BLaER1 (cell line): ENCODE measurements at regions not wholly inside any gene's neighbourhood (a gene's known extent, or its start where the extent isn't known, plus 50 kb on each side); places are given as distances from the start of the nearest gene placed in this dataset.
"Not testable (repeated sequence)": the region's sequence is repeated elsewhere in the genome, so short reads cannot be mapped to it uniquely, and the experiment has no call there.

ENCODE experiments used
- H3K27ac ChIP-seq: shearing (Covaris generic); formaldehyde crosslinking; 2 replicates; pipeline ENCODE4 v1.8.1; 2022
- H3K27me3 ChIP-seq: shearing (Covaris generic); formaldehyde crosslinking; 2 replicates; pipeline ENCODE4 v1.8.1; 2022
- H3K36me3 ChIP-seq: shearing (Covaris generic); formaldehyde crosslinking; 2 replicates; pipeline ENCODE4 v1.8.1; 2022
- H3K4me1 ChIP-seq: shearing (Covaris generic); formaldehyde crosslinking; 2 replicates; pipeline ENCODE4 v1.8.1; 2022
- H3K4me2 ChIP-seq: shearing (Covaris generic); formaldehyde crosslinking; 2 replicates; pipeline ENCODE4 v1.8.1; 2022
- H3K4me3 ChIP-seq: shearing (Covaris generic); formaldehyde crosslinking; 2 replicates; pipeline ENCODE4 v1.8.1; 2022
- H3K9ac ChIP-seq: shearing (Covaris generic); formaldehyde crosslinking; 2 replicates; pipeline ENCODE4 v1.8.1; 2022
- H3K9me3 ChIP-seq: shearing (Covaris generic); formaldehyde crosslinking; 2 replicates; pipeline ENCODE4 v1.8.1; 2022
- H4K20me1 ChIP-seq: shearing (Covaris generic); formaldehyde crosslinking; 2 replicates; pipeline ENCODE4 v1.8.1; 2022
- Cebpa-rat ChIP-seq: shearing (Covaris generic); IDR thresholded peaks from 2 replicates; pipeline ENCODE4 v1.8.1; 2022

- no peaks in the 10 kb centered on the region for H3K27me3 ChIP-seq
- no peak for TF ChIP-seq Cebpa-rat
- no peak overlapping the region for H3K27ac ChIP-seq
- no peaks in the 10 kb centered on the region for H3K4me1 ChIP-seq
- H3K9ac ChIP-seq, result no peak overlapping the region
- no peaks in the 10 kb centered on the region; the same call in 1 of the 2 replicates for H3K9me3 ChIP-seq
- H3K4me2 ChIP-seq, result no peak overlapping the region
- H3K36me3 ChIP-seq, result no peaks in the 10 kb centered on the region
- H4K20me1 ChIP-seq, result no peaks in the 10 kb centered on the region
- no peak overlapping the region for H3K4me3 ChIP-seq
Observed at GRCh38 chr16:46519063-46519462, 102.1 kb downstream of the SHCBP1 start.

GRCh38 chr16:46496701-46497100 is 124.5 kb downstream of the SHCBP1 start:
- Histone ChIP-seq H3K9ac (no peak overlapping the region), H3K27me3 (no peaks in the 10 kb centered on the region), H3K9me3 (no peaks in the 10 kb centered on the region), H3K4me2 (no peak overlapping the region), H3K4me1 (no peaks in the 10 kb centered on the region), H3K36me3 (no peaks in the 10 kb centered on the region), H3K4me3 (no peak overlapping the region), H4K20me1 (no peaks in the 10 kb centered on the region), H3K27ac (no peak overlapping the region)
- TF ChIP-seq Cebpa-rat, result no peak

- Histone ChIP-seq H3K36me3 (no peaks in the 10 kb centered on the region), H3K4me2 (no peak overlapping the region), H3K9me3 (no peaks in the 10 kb centered on the region), H3K9ac (no peak overlapping the region), H3K4me1 (no peaks in the 10 kb centered on the region), H3K27ac (no peak overlapping the region), H4K20me1 (no peaks in the 10 kb centered on the region), H3K4me3 (no peak overlapping the region), H3K27me3 (no peaks in the 10 kb centered on the region)
- TF ChIP-seq Cebpa-rat, result no peak
Observed at GRCh38 chr16:46482895-46483294, 138.3 kb downstream of the SHCBP1 start.

GRCh38 chr16:46466239-46466638 is 154.9 kb downstream of the SHCBP1 start:
- H3K4me2 ChIP-seq, result no peak overlapping the region
- no peak overlapping the region for H3K27ac ChIP-seq
- H4K20me1 ChIP-seq, result no peaks in the 10 kb centered on the region
- no peak overlapping the region for H3K4me3 ChIP-seq
- peaks cover 21% of the 10 kb centered on the region for H3K9me3 ChIP-seq
- no peaks in the 10 kb centered on the region for H3K27me3 ChIP-seq
- H3K9ac ChIP-seq, result no peak overlapping the region
- no peaks in the 10 kb centered on the region for H3K36me3 ChIP-seq
- TF ChIP-seq Cebpa-rat, result no peak
- H3K4me1 ChIP-seq, result no peaks in the 10 kb centered on the region

- H3K4me2 ChIP-seq, H3K4me1 ChIP-seq, H3K9me3 ChIP-seq, H3K27me3 ChIP-seq, H3K27ac ChIP-seq, H3K36me3 ChIP-seq, H3K9ac ChIP-seq, H4K20me1 ChIP-seq, H3K4me3 ChIP-seq: not testable (repeated sequence)
Observed at GRCh38 chr16:46454801-46455200, 166.4 kb downstream of the SHCBP1 start.

- Histone ChIP-seq H3K9me3 (peaks cover 22% of the 10 kb centered on the region), H3K4me3 (no peak overlapping the region), H4K20me1 (no peaks in the 10 kb centered on the region), H3K4me2 (no peak overlapping the region), H3K36me3 (no peaks in the 10 kb centered on the region), H3K9ac (no peak overlapping the region), H3K27ac (no peak overlapping the region), H3K27me3 (no peaks in the 10 kb centered on the region), H3K4me1 (no peaks in the 10 kb centered on the region)
- TF ChIP-seq Cebpa-rat, result no peak
Observed at GRCh38 chr16:46428108-46429061, 192.8 kb downstream of the SHCBP1 start.

GRCh38 chr16:46427340-46428107 is 193.7 kb downstream of the SHCBP1 start:
- no peaks in the 10 kb centered on the region for H4K20me1 ChIP-seq
- peaks cover 22% of the 10 kb centered on the region for H3K9me3 ChIP-seq
- H3K4me3 ChIP-seq, result no peak overlapping the region
- no peak overlapping the region for H3K27ac ChIP-seq
- no peaks in the 10 kb centered on the region for H3K4me1 ChIP-seq
- no peak for TF ChIP-seq Cebpa-rat
- H3K4me2 ChIP-seq, result no peak overlapping the region
- H3K36me3 ChIP-seq, result no peaks in the 10 kb centered on the region
- no peak overlapping the region for H3K9ac ChIP-seq
- no peaks in the 10 kb centered on the region for H3K27me3 ChIP-seq

- no peaks in the 10 kb centered on the region for H3K4me1 ChIP-seq
- H3K4me2 ChIP-seq, result no peak overlapping the region
- no peaks in the 10 kb centered on the region for H3K27me3 ChIP-seq
- no peak overlapping the region for H3K27ac ChIP-seq
- H3K9me3 ChIP-seq, result peaks cover 26% of the 10 kb centered on the region
- TF ChIP-seq Cebpa-rat, result no peak
- no peaks in the 10 kb centered on the region for H4K20me1 ChIP-seq
- no peak overlapping the region for H3K4me3 ChIP-seq
- no peaks in the 10 kb centered on the region for H3K36me3 ChIP-seq
- no peak overlapping the region for H3K9ac ChIP-seq
Observed at GRCh38 chr16:46426336-46426735, 194.8 kb downstream of the SHCBP1 start.

GRCh38 chr16:46404028-46404427 is 217.2 kb downstream of the SHCBP1 start:
- H3K4me3 ChIP-seq, result no peak overlapping the region
- no peaks in the 10 kb centered on the region for H3K27me3 ChIP-seq
- no peaks in the 10 kb centered on the region for H3K36me3 ChIP-seq
- no peaks in the 10 kb centered on the region for H3K4me1 ChIP-seq
- TF ChIP-seq Cebpa-rat, result no peak
- H3K9me3 ChIP-seq, result peaks cover 40% of the 10 kb centered on the region
- no peaks in the 10 kb centered on the region for H4K20me1 ChIP-seq
- H3K4me2 ChIP-seq, result no peak overlapping the region
- H3K27ac ChIP-seq, result no peak overlapping the region
- no peak overlapping the region for H3K9ac ChIP-seq

- not testable (repeated sequence) for H3K27ac ChIP-seq, H4K20me1 ChIP-seq, H3K36me3 ChIP-seq
Observed at GRCh38 chr16:46398559-46398958, 222.6 kb downstream of the SHCBP1 start.

GRCh38 chr16:46396883-46397270 is 224.3 kb downstream of the SHCBP1 start:
- H3K4me2 ChIP-seq, H3K27me3 ChIP-seq, H3K4me3 ChIP-seq, H3K4me1 ChIP-seq, H4K20me1 ChIP-seq, H3K36me3 ChIP-seq, H3K27ac ChIP-seq, H3K9ac ChIP-seq: not testable (repeated sequence)
- H3K9me3 ChIP-seq, result peaks cover 14% of the 10 kb centered on the region

More at GRCh38 chr16:46398559-46398958, 222.6 kb downstream of the SHCBP1 start:
- not testable (repeated sequence) for H3K4me3 ChIP-seq, H3K4me2 ChIP-seq, H3K4me1 ChIP-seq, H3K27me3 ChIP-seq, H3K9ac ChIP-seq
- peaks cover 14% of the 10 kb centered on the region for H3K9me3 ChIP-seq

- not testable (repeated sequence) for H3K36me3 ChIP-seq, H3K27ac ChIP-seq, H3K4me1 ChIP-seq, H3K4me3 ChIP-seq, H3K9ac ChIP-seq, H3K27me3 ChIP-seq, H4K20me1 ChIP-seq, H3K4me2 ChIP-seq
- H3K9me3 ChIP-seq, result peaks cover 14% of the 10 kb centered on the region
Observed at GRCh38 chr16:46396131-46396882, 224.9 kb downstream of the SHCBP1 start.

GRCh38 chr16:46395391-46395921 is 225.7 kb downstream of the SHCBP1 start:
- H3K36me3 ChIP-seq, H3K4me1 ChIP-seq, H4K20me1 ChIP-seq, H3K27ac ChIP-seq, H3K4me2 ChIP-seq, H3K9ac ChIP-seq, H3K4me3 ChIP-seq, H3K27me3 ChIP-seq: not testable (repeated sequence)
- H3K9me3 ChIP-seq, result peaks cover 14% of the 10 kb centered on the region
